ENCODE measurements at regions not wholly inside any gene's neighbourhood (a gene's known extent, or its start where the extent isn't known, plus 50 kb on each side); places are given as distances from the start of the nearest gene placed in this dataset.

GRCh38 chr21:15164678-15165303, 100.0 kb upstream of the NRIP1 start (continued):
- TF ChIP-seq IRF9 (CRISPR knock-in tag; IDR thresholded peaks at IDR 0.05; ENCODE audit: borderline replicate concordance) (no peak), CEBPZ (IDR thresholded peaks at IDR 0.05; ENCODE audit: low read length) (no peak), ZC3H4 (CRISPR knock-in tag; IDR thresholded peaks at IDR 0.05; ENCODE audit: borderline replicate concordance) (no peak), RFX3 (CRISPR knock-in tag; IDR thresholded peaks at IDR 0.05) (no peak), RXRB (CRISPR knock-in tag; IDR thresholded peaks at IDR 0.05; ENCODE audit: borderline replicate concordance) (peak; percentile 57; the same call in 1 of the 2 replicates), ZFX (CRISPR knock-in tag; IDR thresholded peaks at IDR 0.05; ENCODE audit: low read depth) (no peak), ATM (IDR thresholded peaks at IDR 0.05; ENCODE audit: borderline replicate concordance) (no peak), PHF20 (CRISPR knock-in tag; IDR thresholded peaks at IDR 0.05) (no peak), IRX3 (CRISPR knock-in tag; IDR thresholded peaks at IDR 0.05; ENCODE audit: borderline replicate concordance, low read depth) (no peak), ZNF160 (CRISPR knock-in tag; IDR thresholded peaks at IDR 0.05) (peak; percentile 72; the same call in 1 of the 2 replicates), TBX2 (CRISPR knock-in tag; IDR thresholded peaks at IDR 0.05; ENCODE audit: borderline replicate concordance) (no peak), AGO2 (optimal IDR thresholded peaks at IDR 0.05; ENCODE audit: low read depth, low read length) (no peak), MLXIP (CRISPR knock-in tag; IDR thresholded peaks at IDR 0.05; ENCODE audit: borderline replicate concordance) (no peak), ZNF644 (CRISPR knock-in tag; IDR thresholded peaks at IDR 0.05; ENCODE audit: low read depth) (no peak), KDM5A (IDR thresholded peaks at IDR 0.05; ENCODE audit: borderline replicate concordance, low read length) (no peak), PHF21A (CRISPR knock-in tag; IDR thresholded peaks at IDR 0.05) (no peak), SNAPC2 (CRISPR knock-in tag; IDR thresholded peaks at IDR 0.05) (no peak), ZNF232 (CRISPR knock-in tag; IDR thresholded peaks at IDR 0.05; ENCODE audit: borderline replicate concordance) (no peak), ZSCAN25 (CRISPR knock-in tag; IDR thresholded peaks at IDR 0.05) (no peak), BATF2 (CRISPR knock-in tag; IDR thresholded peaks at IDR 0.05) (no peak)
